NCI-H345 (cell line): ENCODE measurements at regions not wholly inside any gene's neighbourhood (a gene's known extent, or its start where the extent isn't known, plus 50 kb on each side); places are given as distances from the start of the nearest gene placed in this dataset.

ENCODE experiments used
- DNase-seq: peaks from one replicate; lab custom pipeline; 2025; lab: John Stamatoyannopoulos, UW

- no peak for DNase-seq
These were observed 105.1 kb downstream of the TRMT11 start for GRCh38 chr6:126091466-126091865.

GRCh38 chr6:126093108-126093507 lies 106.8 kb downstream of the TRMT11 start:
- DNase-seq, result no peak

- DNase-seq, result no peak
These were observed 108.1 kb downstream of the TRMT11 start for GRCh38 chr6:126094411-126094810.

GRCh38 chr6:126100386-126100785 lies 114.0 kb downstream of the TRMT11 start:
- DNase-seq, result no peak

- DNase-seq, result no peak
These were observed 116.0 kb downstream of the TRMT11 start for GRCh38 chr6:126102358-126102757.

GRCh38 chr6:126103993-126104392 lies 117.7 kb downstream of the TRMT11 start:
- no peak for DNase-seq

GRCh38 chr6:126107475-126108166 lies 121.3 kb downstream of the TRMT11 start:
- no peak for DNase-seq

GRCh38 chr6:126110512-126111270 lies 124.4 kb downstream of the TRMT11 start:
- DNase-seq, result no peak

GRCh38 chr6:126111327-126111726 lies 125.0 kb downstream of the TRMT11 start:
- DNase-seq, result no peak

GRCh38 chr6:126112171-126112632 lies 125.9 kb downstream of the TRMT11 start:
- DNase-seq, result no peak

- no peak for DNase-seq
These were observed 126.9 kb downstream of the TRMT11 start for GRCh38 chr6:126113261-126113660.

- no peak for DNase-seq
These were observed 130.9 kb downstream of the TRMT11 start for GRCh38 chr6:126117251-126117650.

- DNase-seq, result no peak
These were observed 131.9 kb downstream of the TRMT11 start for GRCh38 chr6:126118058-126118755.

GRCh38 chr6:126118936-126119335 lies 132.6 kb downstream of the TRMT11 start:
- DNase-seq, result no peak

- no peak for DNase-seq
These were observed 136.9 kb downstream of the TRMT11 start for GRCh38 chr6:126123226-126123625.

GRCh38 chr6:126127659-126128058 lies 141.3 kb downstream of the TRMT11 start:
- DNase-seq, result no peak

- no peak for DNase-seq
These were observed 144.9 kb downstream of the TRMT11 start for GRCh38 chr6:126131246-126131645.

- DNase-seq, result no peak
These were observed 147.6 kb downstream of the TRMT11 start for GRCh38 chr6:126133984-126134383.

- no peak for DNase-seq
These were observed 148.2 kb downstream of the TRMT11 start for GRCh38 chr6:126134491-126134890.

- DNase-seq, result no peak
These were observed 153.7 kb downstream of the TRMT11 start for GRCh38 chr6:126140015-126140414.

GRCh38 chr6:126143761-126144251 lies 157.5 kb downstream of the TRMT11 start:
- DNase-seq, result no peak

GRCh38 chr6:126145351-126145750 lies 159.0 kb downstream of the TRMT11 start:
- DNase-seq, result no peak
